GM08714 (cell line): ENCODE measurements at regions not wholly inside any gene's neighbourhood (a gene's known extent, or its start where the extent isn't known, plus 50 kb on each side); places are given as distances from the start of the nearest gene placed in this dataset.

Experiments
- H3K4me3 ChIP-seq: fragments of 200-500 bp; sonication (Bioruptor generic); 2 replicates; pipeline ENCODE4 v1.5.1; 2014; ENCODE audit warnings: mild to moderate bottlenecking, low read length, inconsistent platforms
- ZNF274 ChIP-seq: IDR thresholded peaks from 2 replicates; pipeline ENCODE4 v1.6.1; 2012; ENCODE audit warnings: mild to moderate bottlenecking, low read depth, low read length

- no peak overlapping the region for H3K4me3 ChIP-seq
- no peak for TF ChIP-seq ZNF274
These were observed 261.8 kb downstream of the DLEU7 start for GRCh38 chr13:50581586-50582196.

- no peak overlapping the region for H3K4me3 ChIP-seq
- TF ChIP-seq ZNF274, result no peak
These were observed 258.5 kb downstream of the DLEU7 start for GRCh38 chr13:50584856-50585580.

- TF ChIP-seq ZNF274, result no peak
These were observed 257.6 kb downstream of the DLEU7 start for GRCh38 chr13:50585674-50586413.

GRCh38 chr13:50586414-50587083 is 256.9 kb downstream of the DLEU7 start:
- H3K4me3 ChIP-seq, result no peak overlapping the region
- no peak for TF ChIP-seq ZNF274

More at GRCh38 chr13:50585674-50586413, 257.6 kb downstream of the DLEU7 start:
- H3K4me3 ChIP-seq, result no peak overlapping the region

GRCh38 chr13:50587115-50587514 is 256.4 kb downstream of the DLEU7 start:
- TF ChIP-seq ZNF274, result no peak
- H3K4me3 ChIP-seq, result no peak overlapping the region

- TF ChIP-seq ZNF274, result no peak
- H3K4me3 ChIP-seq, result no peak overlapping the region
These were observed 255.7 kb downstream of the DLEU7 start for GRCh38 chr13:50587645-50588373.

- no peak for TF ChIP-seq ZNF274
- H3K4me3 ChIP-seq, result no peak overlapping the region
These were observed 254.9 kb downstream of the DLEU7 start for GRCh38 chr13:50588491-50589130.

- TF ChIP-seq ZNF274, result no peak
- H3K4me3 ChIP-seq, result no peak overlapping the region
These were observed 254.4 kb downstream of the DLEU7 start for GRCh38 chr13:50589139-50589538.

- no peak for TF ChIP-seq ZNF274
- no peak overlapping the region for H3K4me3 ChIP-seq
These were observed 253.8 kb downstream of the DLEU7 start for GRCh38 chr13:50589651-50590054.

GRCh38 chr13:50592412-50593155 is 250.9 kb downstream of the DLEU7 start:
- H3K4me3 ChIP-seq, result no peak overlapping the region
- no peak for TF ChIP-seq ZNF274

- TF ChIP-seq ZNF274, result no peak
- H3K4me3 ChIP-seq, result no peak overlapping the region
These were observed 250.3 kb downstream of the DLEU7 start for GRCh38 chr13:50593207-50593606.

GRCh38 chr13:50594276-50595051 is 249.0 kb downstream of the DLEU7 start:
- H3K4me3 ChIP-seq, result peak overlapping the region; percentile 44; the same call in 1 of the 2 replicates
- TF ChIP-seq ZNF274, result no peak

GRCh38 chr13:50595196-50595595 is 248.3 kb downstream of the DLEU7 start:
- no peak overlapping the region for H3K4me3 ChIP-seq
- no peak for TF ChIP-seq ZNF274
